Activated CD4-positive, alpha-beta T cell treated with anti-CD3 and anti-CD28 coated beads for 24 hours (primary cell): ENCODE measurements at regions not wholly inside any gene's neighbourhood (a gene's known extent, or its start where the extent isn't known, plus 50 kb on each side); places are given as distances from the start of the nearest gene placed in this dataset.
"Not testable (repeated sequence)": the region's sequence is repeated elsewhere in the genome, so short reads cannot be mapped to it uniquely, and the experiment has no call there.

Experiments used
- DNase-seq, 2 donors: peaks; one replicate each; pipeline ENCODE4 v3.0.0-alpha.2; 2020; ENCODE audit warnings: low read depth in 2 of 2

- no peak for DNase-seq
Measured at GRCh38 chr12:34405286-34406227, 383.3 kb downstream of the ALG10 start.

- DNase-seq: no peak
Measured at GRCh38 chr12:34406228-34406995, 384.1 kb downstream of the ALG10 start.

GRCh38 chr12:34406996-34407300 lies 384.7 kb downstream of the ALG10 start:
- no peak for DNase-seq

DNA sequence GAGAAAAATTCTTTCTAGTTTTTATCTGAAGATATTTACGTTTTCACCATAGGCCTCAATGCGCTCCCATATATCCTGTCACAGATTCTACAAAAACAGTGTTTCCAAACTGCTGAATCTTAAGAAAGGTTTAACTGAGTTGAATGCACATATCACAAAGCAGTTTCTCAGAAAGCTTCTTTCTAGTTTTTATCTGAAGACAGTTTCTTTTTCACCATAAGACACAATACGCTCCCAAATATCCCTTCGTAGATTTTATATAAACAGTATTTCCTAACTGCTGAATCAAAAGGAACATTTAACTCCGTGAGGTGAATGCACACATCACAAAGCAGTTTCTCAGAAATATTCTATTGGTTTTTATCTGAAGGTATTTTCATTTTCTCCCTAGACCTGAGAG lies 385.5 kb downstream of the ALG10 start:
- no peak for DNase-seq

DNA sequence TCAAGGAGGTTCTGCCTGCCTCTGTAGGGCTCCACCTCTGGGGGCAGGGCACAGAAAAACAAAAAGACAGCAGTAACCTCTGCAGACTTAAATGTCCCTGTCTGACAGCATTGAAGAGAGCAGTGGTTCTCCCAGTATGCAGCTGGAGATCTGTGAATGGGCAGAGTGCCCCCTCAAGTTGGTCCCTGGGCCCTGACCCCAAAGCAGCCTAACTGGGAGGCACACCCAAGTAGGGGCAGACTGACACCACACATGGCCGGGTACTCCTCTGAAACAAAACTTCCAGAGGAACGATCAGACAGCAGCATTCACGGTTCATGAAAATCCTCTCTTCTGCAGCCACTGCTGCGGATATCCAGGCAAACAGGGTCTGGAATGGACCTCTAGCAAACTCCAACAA lies 409.2 kb downstream of the ALG10 start:
- not testable (repeated sequence) for DNase-seq
